NCI-H1105 treated with DMSO at 0.1 percent for 48 hours (cell line): ENCODE measurements at regions not wholly inside any gene's neighbourhood (a gene's known extent, or its start where the extent isn't known, plus 50 kb on each side); places are given as distances from the start of the nearest gene placed in this dataset.
"Not testable (repeated sequence)": the region's sequence is repeated elsewhere in the genome, so short reads cannot be mapped to it uniquely, and the experiment has no call there.

Source experiments
- DNase-seq: peaks from one replicate; lab custom pipeline; 2025; lab: John Stamatoyannopoulos, UW

GRCh38 chr2:55771612-55772011 is 78.0 kb upstream of the PNPT1 start:
- DNase-seq = peak; percentile 43

GRCh38 chr2:55768991-55769390 is 75.3 kb upstream of the PNPT1 start:
- DNase-seq = no peak

GRCh38 chr2:55766947-55767346 is 73.3 kb upstream of the PNPT1 start:
- DNase-seq = no peak

GRCh38 chr2:55765708-55766107 is 72.1 kb upstream of the PNPT1 start:
- DNase-seq = not testable (repeated sequence)

GRCh38 chr2:55763721-55764120 is 70.1 kb upstream of the PNPT1 start:
- DNase-seq = no peak

- DNase-seq = no peak
These were observed 67.9 kb upstream of the PNPT1 start for GRCh38 chr2:55761526-55761925.

GRCh38 chr2:55761024-55761423 is 67.4 kb upstream of the PNPT1 start:
- no peak for DNase-seq

- no peak for DNase-seq
These were observed 66.5 kb upstream of the PNPT1 start for GRCh38 chr2:55760125-55760524.

GRCh38 chr2:55759271-55759921 is 65.8 kb upstream of the PNPT1 start:
- no peak for DNase-seq

- no peak for DNase-seq
These were observed 58.3 kb upstream of the PNPT1 start for GRCh38 chr2:55751966-55752365.

- no peak for DNase-seq
These were observed 49.9 kb upstream of the PNPT1 start for GRCh38 chr2:55743583-55743982.
